ENCODE measurements at regions not wholly inside any gene's neighbourhood (a gene's known extent, or its start where the extent isn't known, plus 50 kb on each side); places are given as distances from the start of the nearest gene placed in this dataset.

DNA sequence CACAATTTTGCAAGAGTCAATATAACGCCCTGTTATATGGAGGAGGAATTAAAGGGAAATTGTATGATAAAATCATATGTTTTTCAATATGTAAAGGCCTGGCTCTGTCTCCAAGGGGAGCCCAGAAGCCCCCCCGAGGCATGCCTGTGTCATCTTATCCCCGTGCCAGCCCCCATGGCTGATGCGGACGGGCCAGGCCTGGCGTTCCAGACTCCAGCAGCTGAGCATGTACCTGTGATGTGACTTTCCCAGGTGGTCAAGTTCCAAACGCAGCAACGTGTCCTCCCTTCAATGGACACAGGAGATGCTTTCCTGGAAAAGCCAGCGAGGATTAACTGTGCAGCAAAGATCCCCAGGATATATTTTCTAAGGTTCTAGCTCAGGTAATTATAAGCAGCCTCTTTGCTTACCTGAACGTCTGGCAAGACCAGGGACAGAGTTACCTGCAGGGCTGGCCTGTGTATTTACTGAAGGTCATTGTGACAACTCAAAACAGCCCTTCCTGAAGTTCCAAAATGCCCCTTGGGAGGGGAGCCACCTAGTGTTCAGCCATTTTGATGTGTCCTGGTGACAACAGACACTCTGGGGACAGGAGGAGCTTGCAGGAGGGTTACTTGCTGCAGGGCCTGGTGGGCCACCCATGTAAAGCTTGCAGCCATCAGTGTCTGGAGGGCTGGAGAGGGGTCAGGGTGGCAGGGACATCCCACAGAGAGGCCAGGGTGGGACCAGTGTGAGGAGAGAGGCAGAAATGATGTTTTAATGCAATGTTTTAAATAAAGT is 53.3 kb upstream of the RNU6ATAC start:
- Histone ChIP-seq H3K27me3 (ENCODE audit: control insufficient read depth, insufficient read depth, low read length) (no peaks in the 10 kb centered on the region), H3K27ac (ENCODE audit: low read depth in 2 of 2, low read length in 2 of 2) (no peak overlapping the region), H3K9me3 (ENCODE audit: control insufficient read depth in 2 of 3, insufficient read depth in 1 of 3, low read length in 3 of 3) (peaks cover 0 to 6% (median 0%) of the 10 kb centered on the region in 3 donors), H3K36me3 (ENCODE audit: control insufficient read depth in 2 of 3, insufficient read depth in 3 of 3, low read length in 3 of 3) (no peaks in the 10 kb centered on the region), H3K9ac (ENCODE audit: low read length in 3 of 3) (no peak overlapping the region), H3K4me3 (ENCODE audit: low read length in 3 of 3) (no peak overlapping the region), H3K4me1 (ENCODE audit: control insufficient read depth in 2 of 3, insufficient read depth in 2 of 3, low read depth in 1 of 3, low read length in 3 of 3) (peaks cover 0 to 25% (median 9%) of the 10 kb centered on the region in 3 donors)
- FAIRE-seq (no peak), DNase-seq (peak in 2 of 5 donors; percentile 35 to 63)
- intact Hi-C loops (cut with DNase I), result no loop called here
- TF ChIP-seq, protein P1, sequence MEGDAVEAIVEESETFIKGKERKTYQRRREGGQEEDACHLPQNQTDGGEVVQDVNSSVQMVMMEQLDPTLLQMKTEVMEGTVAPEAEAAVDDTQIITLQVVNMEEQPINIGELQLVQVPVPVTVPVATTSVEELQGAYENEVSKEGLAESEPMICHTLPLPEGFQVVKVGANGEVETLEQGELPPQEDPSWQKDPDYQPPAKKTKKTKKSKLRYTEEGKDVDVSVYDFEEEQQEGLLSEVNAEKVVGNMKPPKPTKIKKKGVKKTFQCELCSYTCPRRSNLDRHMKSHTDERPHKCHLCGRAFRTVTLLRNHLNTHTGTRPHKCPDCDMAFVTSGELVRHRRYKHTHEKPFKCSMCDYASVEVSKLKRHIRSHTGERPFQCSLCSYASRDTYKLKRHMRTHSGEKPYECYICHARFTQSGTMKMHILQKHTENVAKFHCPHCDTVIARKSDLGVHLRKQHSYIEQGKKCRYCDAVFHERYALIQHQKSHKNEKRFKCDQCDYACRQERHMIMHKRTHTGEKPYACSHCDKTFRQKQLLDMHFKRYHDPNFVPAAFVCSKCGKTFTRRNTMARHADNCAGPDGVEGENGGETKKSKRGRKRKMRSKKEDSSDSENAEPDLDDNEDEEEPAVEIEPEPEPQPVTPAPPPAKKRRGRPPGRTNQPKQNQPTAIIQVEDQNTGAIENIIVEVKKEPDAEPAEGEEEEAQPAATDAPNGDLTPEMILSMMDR (IDR thresholded peaks at IDR 0.05; ENCODE audit: borderline replicate concordance, extremely low read depth, insufficient read depth), result no peak

DNA sequence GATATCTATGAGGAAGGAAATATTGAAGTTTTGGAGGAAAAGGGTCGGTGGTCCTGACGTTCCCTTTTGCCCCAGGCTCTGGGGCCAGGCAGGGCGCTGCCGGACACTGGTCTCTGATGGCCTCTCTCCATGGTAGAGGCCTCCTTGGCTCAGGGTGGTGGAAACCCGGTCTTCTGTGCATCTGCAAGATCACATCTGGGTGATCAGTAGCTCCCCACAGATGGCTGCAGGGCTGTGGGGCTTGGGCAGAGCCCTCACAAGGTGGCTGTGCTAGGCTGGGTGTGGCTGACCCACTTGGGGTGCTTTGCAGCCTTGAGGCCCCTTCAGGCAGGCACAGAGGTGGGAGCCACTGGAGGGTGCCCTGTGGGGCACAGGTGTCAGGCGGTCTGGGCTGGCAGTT is 53.9 kb upstream of the RNU6ATAC start:
- intact Hi-C loops (cut with DNase I), result no loop called here
- FAIRE-seq (no peak), DNase-seq (peak in 2 of 5 donors; percentile 39 to 40)
- no peaks in the 10 kb centered on the region for H3K27me3 ChIP-seq (ENCODE audit: control insufficient read depth, insufficient read depth, low read length)
- H3K36me3 ChIP-seq (ENCODE audit: control insufficient read depth in 2 of 3, insufficient read depth in 3 of 3, low read length in 3 of 3), result no peaks in the 10 kb centered on the region
- peaks cover 0 to 25% (median 9%) of the 10 kb centered on the region in 3 donors for H3K4me1 ChIP-seq (ENCODE audit: control insufficient read depth in 2 of 3, insufficient read depth in 2 of 3, low read depth in 1 of 3, low read length in 3 of 3)
- H3K9ac ChIP-seq (ENCODE audit: low read length in 3 of 3), result no peak overlapping the region
- H3K4me3 ChIP-seq (ENCODE audit: low read length in 3 of 3), result no peak overlapping the region
- H3K27ac ChIP-seq (ENCODE audit: low read depth in 2 of 2, low read length in 2 of 2), result no peak overlapping the region
- TF ChIP-seq, protein P1 (IDR thresholded peaks at IDR 0.05; ENCODE audit: borderline replicate concordance, extremely low read depth, insufficient read depth), result no peak
- H3K9me3 ChIP-seq (ENCODE audit: control insufficient read depth in 2 of 3, insufficient read depth in 1 of 3, low read length in 3 of 3), result no peaks in the 10 kb centered on the region

GRCh38 chr9:134219646-134220060 is 55.3 kb upstream of the RNU6ATAC start:
- FAIRE-seq (no peak), DNase-seq (peak in 1 of 5 donors; percentile 55)
- peaks cover 0 to 24% (median 9%) of the 10 kb centered on the region in 3 donors for H3K4me1 ChIP-seq (ENCODE audit: control insufficient read depth in 2 of 3, insufficient read depth in 2 of 3, low read depth in 1 of 3, low read length in 3 of 3)
- H3K36me3 ChIP-seq (ENCODE audit: control insufficient read depth in 2 of 3, insufficient read depth in 3 of 3, low read length in 3 of 3), result no peaks in the 10 kb centered on the region
- TF ChIP-seq, protein P1 (IDR thresholded peaks at IDR 0.05; ENCODE audit: borderline replicate concordance, extremely low read depth, insufficient read depth), result no peak
- no peaks in the 10 kb centered on the region for H3K27me3 ChIP-seq (ENCODE audit: control insufficient read depth, insufficient read depth, low read length)
- H3K4me3 ChIP-seq (ENCODE audit: low read length in 3 of 3), result no peak overlapping the region
- intact Hi-C loops (cut with DNase I), result no loop called here
- no peaks in the 10 kb centered on the region for H3K9me3 ChIP-seq (ENCODE audit: control insufficient read depth in 2 of 3, insufficient read depth in 1 of 3, low read length in 3 of 3)
- no peak overlapping the region for H3K27ac ChIP-seq (ENCODE audit: low read depth in 2 of 2, low read length in 2 of 2)
- no peak overlapping the region for H3K9ac ChIP-seq (ENCODE audit: low read length in 3 of 3)
